CD14-positive monocyte (primary cell): ENCODE measurements at regions not wholly inside any gene's neighbourhood (a gene's known extent, or its start where the extent isn't known, plus 50 kb on each side); places are given as distances from the start of the nearest gene placed in this dataset. TPM values are rescaled to one million over a fixed set of nuclear protein-coding genes. Genes with fewer than 3 reads are reported as not detected.

ENCODE experiments used
- DNase-seq, 3 donors: peaks; one replicate each; pipeline ENCODE4 v3.0.0-alpha.2; 2011 to 2022
- H2AFZ ChIP-seq: 2 replicates; pipeline ENCODE4 v1.6.0; 2012; ENCODE audit warnings: mild to moderate bottlenecking, low read depth, low read length, inconsistent platforms; ENCODE audit not compliant: insufficient read depth, poor library complexity, severe bottlenecking
- H3K27ac ChIP-seq, 2 donors: 1 replicate in 1 of 2; 2 replicates in 1 of 2; pipeline ENCODE4 v1.5.1; 2012 to 2013; ENCODE audit warnings: low read length in 2 of 2, control low read depth in 1 of 2, inconsistent platforms in 1 of 2, low read depth in 1 of 2, mild to moderate bottlenecking in 1 of 2
- H3K27me3 ChIP-seq, 2 donors: one replicate each; pipeline versions ENCODE4 v1.6.0 to v1.6.1; 2011 to 2013; ENCODE audit warnings: low read length in 2 of 2; ENCODE audit not compliant: control insufficient read depth in 2 of 2, insufficient read depth in 2 of 2
- H3K36me3 ChIP-seq, 2 donors: replicated peaks in 1 of 2; 1 replicate in 1 of 2; 2 replicates in 1 of 2; pipeline versions ENCODE4 v1.5.1 to v1.6.1; 2012 to 2013; ENCODE audit warnings: low read length in 2 of 2, control low read depth in 1 of 2, inconsistent platforms in 1 of 2, mild to moderate bottlenecking in 1 of 2; ENCODE audit not compliant: insufficient read depth in 2 of 2, control insufficient read depth in 1 of 2
- H3K4me1 ChIP-seq, 2 donors: 1 replicate in 1 of 2; 2 replicates in 1 of 2; pipeline versions ENCODE4 v1.5.1 to v1.6.1; 2012 to 2013; ENCODE audit warnings: low read length in 2 of 2, control low read depth in 1 of 2, inconsistent platforms in 1 of 2, mild to moderate bottlenecking in 1 of 2, moderate library complexity in 1 of 2; ENCODE audit not compliant: insufficient read depth in 2 of 2, control insufficient read depth in 1 of 2
- H3K4me2 ChIP-seq: replicated peaks from 2 replicates; pipeline ENCODE3; 2012; ENCODE audit warnings: low read length, moderate library complexity, mild to moderate bottlenecking; ENCODE audit not compliant: poor library complexity, severe bottlenecking; ENCODE audit errors: extremely low read depth
- H3K4me3 ChIP-seq, 3 experiments: fragments of 200-600 bp in 1 of 3; sonication (generic) in 1 of 3; replicated peaks in 1 of 3; 1 replicate in 2 of 3; 2 replicates in 1 of 3; pipeline ENCODE4 v1.5.1; 2011 to 2013; ENCODE audit warnings: low read length in 3 of 3, mild to moderate bottlenecking in 3 of 3, control low read depth in 2 of 3, low read depth in 2 of 3, inconsistent platforms in 1 of 3, moderate library complexity in 1 of 3
- H3K79me2 ChIP-seq: 2 replicates; pipeline ENCODE4 v1.6.0; 2012; ENCODE audit warnings: mild to moderate bottlenecking, control low read depth, inconsistent platforms, low read length, moderate library complexity; ENCODE audit not compliant: insufficient read depth
- H3K9ac ChIP-seq: 2 replicates; pipeline ENCODE4 v1.6.0; 2017; ENCODE audit warnings: low read length, mild to moderate bottlenecking; ENCODE audit not compliant: insufficient read depth, poor library complexity, severe bottlenecking
- H3K9me3 ChIP-seq, 2 donors: replicated peaks in 1 of 2; 1 replicate in 1 of 2; 2 replicates in 1 of 2; pipeline versions ENCODE4 v1.5.1 to v1.6.1; 2012 to 2013; ENCODE audit warnings: low read length in 2 of 2, control low read depth in 1 of 2; ENCODE audit not compliant: control insufficient read depth in 1 of 2, insufficient read depth in 1 of 2
- H4K20me1 ChIP-seq: 2 replicates; pipeline ENCODE4 v1.6.0; 2012; ENCODE audit warnings: mild to moderate bottlenecking, low read length, control low read depth, moderate library complexity; ENCODE audit not compliant: insufficient read depth
- H3K27ac Mint-ChIP-seq, 7 donors: one replicate each; pipeline ENCODE4 v1.8.0; 2020; ENCODE audit warnings: mild to moderate bottlenecking in 7 of 7, mixed read lengths in 7 of 7, moderate library complexity in 6 of 7, inconsistent platforms in 2 of 7
- H3K27me3 Mint-ChIP-seq, 3 donors: one replicate each; pipeline ENCODE4 v1.8.0; 2021 to 2022; ENCODE audit warnings: low read depth in 3 of 3, mild to moderate bottlenecking in 3 of 3, mixed read lengths in 3 of 3, moderate library complexity in 3 of 3, inconsistent platforms in 1 of 3
- H3K36me3 Mint-ChIP-seq, 2 donors: one replicate each; pipeline ENCODE4 v1.8.0; 2020; ENCODE audit warnings: mixed read lengths in 2 of 2, inconsistent platforms in 1 of 2, mild to moderate bottlenecking in 1 of 2
- H3K4me1 Mint-ChIP-seq: one replicate; pipeline ENCODE4 v1.8.0; 2020; ENCODE audit warnings: mild to moderate bottlenecking, mixed read lengths
- H3K4me3 Mint-ChIP-seq, 2 donors: one replicate each; pipeline ENCODE4 v1.8.0; 2020; ENCODE audit warnings: mild to moderate bottlenecking in 2 of 2, mixed read lengths in 2 of 2, moderate library complexity in 1 of 2
- H3K9me3 Mint-ChIP-seq, 7 donors: one replicate each; pipeline ENCODE4 v1.8.0; 2020 to 2022; ENCODE audit warnings: mixed read lengths in 7 of 7, mild to moderate bottlenecking in 6 of 7, moderate library complexity in 6 of 7, inconsistent platforms in 2 of 7
- WGBS: methylation state at CpG from one replicate; pipeline ENCODE4 v1.1.5; 2013; ENCODE audit warnings: missing lambda C conversion rate; ENCODE audit not compliant: insufficient coverage; 5-methylcytosine and 5-hydroxymethylcytosine counted together
- intact Hi-C, 2 donors: fragments of 100-400 bp; cut with micrococcal nuclease; formaldehyde crosslinking; loops; one replicate each; pipeline versions ENCODE4 v1.15.0 to v1.15.1; 2023
- small RNA-seq: library from RNA; depleted of rRNA; stranded (forward); fragments of <200 nt; gene quantifications from one replicate; pipeline ENCODE3, GENCODE V24; 2012; ENCODE audit warnings: low read depth; ENCODE audit not compliant: insufficient read length
- TF ChIP-seq, protein P1 (sequence below): fragments of 200-600 bp; IDR thresholded peaks from one replicate; pipeline ENCODE4 v1.8.0; 2022; ENCODE audit warnings: antibody characterized with exemption, mild to moderate bottlenecking

DNA sequence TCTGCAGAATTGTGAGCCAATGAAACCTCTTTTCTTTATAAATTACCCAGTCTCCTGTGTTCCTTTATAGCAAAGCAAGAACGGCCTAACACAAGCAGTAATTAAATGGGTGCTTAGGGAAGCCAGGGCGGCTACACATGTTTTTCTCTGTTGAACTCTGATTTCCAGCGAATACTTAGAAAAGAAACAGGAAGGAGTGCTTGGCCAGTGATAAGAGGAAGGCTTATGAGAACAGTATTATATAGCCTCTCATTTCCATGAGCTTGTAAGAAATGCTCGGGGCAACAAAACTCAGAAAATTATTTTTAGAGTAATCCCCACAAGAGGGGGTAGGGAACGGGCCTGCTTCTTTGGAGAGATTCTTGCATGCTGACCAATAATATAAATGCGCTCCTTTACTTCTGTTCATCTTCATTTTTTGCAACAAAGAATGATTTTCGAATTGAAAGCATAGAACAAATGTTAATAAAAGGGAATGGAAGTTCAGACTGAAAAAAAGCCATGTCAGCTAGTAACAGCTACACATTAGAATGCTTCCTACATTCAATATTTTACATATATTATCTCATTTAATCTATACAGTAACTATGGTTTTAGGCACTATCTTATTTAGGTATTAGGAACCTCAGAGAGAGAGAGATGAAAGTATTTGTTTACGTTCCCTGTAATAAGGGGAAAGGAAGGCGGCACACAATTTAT is 49.7 kb upstream of the CCDC85A start:
- Histone ChIP-seq H3K79me2 (no peaks in the 10 kb centered on the region), H3K27me3 (no peaks in the 10 kb centered on the region), H3K4me3 (no peak overlapping the region), H2AFZ (no peak overlapping the region), H3K9me3 (no peaks in the 10 kb centered on the region), H3K9ac (no peak overlapping the region), H3K4me1 (no peaks in the 10 kb centered on the region), H3K4me2 (no peak overlapping the region), H4K20me1 (no peaks in the 10 kb centered on the region), H3K27ac (no peak overlapping the region), H3K36me3 (no peaks in the 10 kb centered on the region)
- Mint-ChIP-seq H3K27ac (no peak overlapping the region), H3K4me3 (no peak overlapping the region), H3K9me3 (peaks cover 0 to 4% (median 0%) of the 10 kb centered on the region in 7 donors), H3K4me1 (no peaks in the 10 kb centered on the region), H3K27me3 (peaks cover 1% of the 10 kb centered on the region in 3 donors), H3K36me3 (no peaks in the 10 kb centered on the region)
- intact Hi-C loops = no loop called here
- TF ChIP-seq, protein P1, sequence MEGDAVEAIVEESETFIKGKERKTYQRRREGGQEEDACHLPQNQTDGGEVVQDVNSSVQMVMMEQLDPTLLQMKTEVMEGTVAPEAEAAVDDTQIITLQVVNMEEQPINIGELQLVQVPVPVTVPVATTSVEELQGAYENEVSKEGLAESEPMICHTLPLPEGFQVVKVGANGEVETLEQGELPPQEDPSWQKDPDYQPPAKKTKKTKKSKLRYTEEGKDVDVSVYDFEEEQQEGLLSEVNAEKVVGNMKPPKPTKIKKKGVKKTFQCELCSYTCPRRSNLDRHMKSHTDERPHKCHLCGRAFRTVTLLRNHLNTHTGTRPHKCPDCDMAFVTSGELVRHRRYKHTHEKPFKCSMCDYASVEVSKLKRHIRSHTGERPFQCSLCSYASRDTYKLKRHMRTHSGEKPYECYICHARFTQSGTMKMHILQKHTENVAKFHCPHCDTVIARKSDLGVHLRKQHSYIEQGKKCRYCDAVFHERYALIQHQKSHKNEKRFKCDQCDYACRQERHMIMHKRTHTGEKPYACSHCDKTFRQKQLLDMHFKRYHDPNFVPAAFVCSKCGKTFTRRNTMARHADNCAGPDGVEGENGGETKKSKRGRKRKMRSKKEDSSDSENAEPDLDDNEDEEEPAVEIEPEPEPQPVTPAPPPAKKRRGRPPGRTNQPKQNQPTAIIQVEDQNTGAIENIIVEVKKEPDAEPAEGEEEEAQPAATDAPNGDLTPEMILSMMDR = no peak
- DNase-seq = no peak
- no CpG with 5 or more reads among the region's 9 CpGs for WGBS

Small RNA genes lying in the stretch of these regions (small RNA-seq; reads per million reads assigned to genes)
- not detected for gene MIR216A
- gene MIR216B = not detected
- not detected for gene MIR217
